Tibial artery (tissue), 4 donors: ENCODE measurements at regions not wholly inside any gene's neighbourhood (a gene's known extent, or its start where the extent isn't known, plus 50 kb on each side); places are given as distances from the start of the nearest gene placed in this dataset.

Source experiments
- DNase-seq, 2 donors: peaks; one replicate each; pipeline ENCODE4 v3.0.0-alpha.2; 2019
- H3K27ac ChIP-seq, 2 donors: fragments of 200-600 bp; sonication (generic) in 1 of 2; 1 replicate in 1 of 2; 2 replicates in 1 of 2; pipeline ENCODE4 v1.5.1; 2018 to 2019; ENCODE audit warnings: mild to moderate bottlenecking in 1 of 2
- H3K27me3 ChIP-seq, 2 donors: fragments of 200-600 bp; sonication (generic) in 1 of 2; one replicate each; pipeline versions ENCODE4 v1.5.1 to v1.6.0; 2016 to 2019
- H3K36me3 ChIP-seq, 3 donors: fragments of 200-600 bp; sonication (generic) in 2 of 3; one replicate each; pipeline ENCODE4 v1.5.1; 2016 to 2019; ENCODE audit warnings: mild to moderate bottlenecking in 2 of 3
- H3K4me1 ChIP-seq, 4 donors: fragments of 200-600 bp; sonication (generic) in 2 of 4; 1 replicate in 3 of 4; 2 replicates in 1 of 4; pipeline ENCODE4 v1.5.1; 2016 to 2019
- H3K4me3 ChIP-seq, 2 donors: fragments of 200-600 bp; sonication (generic) in 1 of 2; 1 replicate in 1 of 2; 2 replicates in 1 of 2; pipeline ENCODE4 v1.5.1; 2018 to 2019; ENCODE audit warnings: mild to moderate bottlenecking in 2 of 2
- H3K9me3 ChIP-seq, 3 donors: fragments of 200-600 bp; sonication (generic) in 1 of 3; one replicate each; pipeline ENCODE4 v1.5.1; 2016 to 2019
- intact Hi-C: fragments of 100-400 bp; cut with DNase I; formaldehyde crosslinking; loops from one replicate; pipeline ENCODE4 v1.15.0; 2023; ENCODE audit warnings: low total_unique reads
- TF ChIP-seq, protein P1 (sequence below), 2 experiments: fragments of 200-600 bp in 1 of 2; fragments of 450-650 bp in 1 of 2; IDR thresholded peaks; one replicate each; pipeline ENCODE4 v1.5.1; 2017 to 2019; ENCODE audit warnings: antibody characterized with exemption in 2 of 2, mild to moderate bottlenecking in 1 of 2, moderate library complexity in 1 of 2

DNA sequence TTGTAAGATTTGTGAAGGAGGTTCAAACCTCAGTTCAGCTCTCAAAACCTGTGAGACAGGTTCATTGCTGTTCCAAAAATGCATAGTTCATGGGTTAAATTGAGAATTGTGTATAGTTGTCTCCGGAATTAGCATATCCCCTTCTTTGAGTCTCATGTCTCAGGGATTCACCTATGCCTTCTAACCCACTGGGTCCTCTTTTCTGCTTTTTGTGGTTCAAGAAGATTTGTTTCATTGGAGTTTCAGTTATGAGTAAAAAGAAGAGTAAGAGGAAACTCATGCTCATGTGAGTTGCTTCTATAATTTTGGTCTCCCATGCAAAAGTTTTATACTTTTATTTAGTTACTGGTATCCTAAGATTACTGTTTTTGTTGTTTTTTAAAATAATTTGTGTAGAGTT lies 1219.8 kb upstream of the ZEB2 start:
- TF ChIP-seq, protein P1, sequence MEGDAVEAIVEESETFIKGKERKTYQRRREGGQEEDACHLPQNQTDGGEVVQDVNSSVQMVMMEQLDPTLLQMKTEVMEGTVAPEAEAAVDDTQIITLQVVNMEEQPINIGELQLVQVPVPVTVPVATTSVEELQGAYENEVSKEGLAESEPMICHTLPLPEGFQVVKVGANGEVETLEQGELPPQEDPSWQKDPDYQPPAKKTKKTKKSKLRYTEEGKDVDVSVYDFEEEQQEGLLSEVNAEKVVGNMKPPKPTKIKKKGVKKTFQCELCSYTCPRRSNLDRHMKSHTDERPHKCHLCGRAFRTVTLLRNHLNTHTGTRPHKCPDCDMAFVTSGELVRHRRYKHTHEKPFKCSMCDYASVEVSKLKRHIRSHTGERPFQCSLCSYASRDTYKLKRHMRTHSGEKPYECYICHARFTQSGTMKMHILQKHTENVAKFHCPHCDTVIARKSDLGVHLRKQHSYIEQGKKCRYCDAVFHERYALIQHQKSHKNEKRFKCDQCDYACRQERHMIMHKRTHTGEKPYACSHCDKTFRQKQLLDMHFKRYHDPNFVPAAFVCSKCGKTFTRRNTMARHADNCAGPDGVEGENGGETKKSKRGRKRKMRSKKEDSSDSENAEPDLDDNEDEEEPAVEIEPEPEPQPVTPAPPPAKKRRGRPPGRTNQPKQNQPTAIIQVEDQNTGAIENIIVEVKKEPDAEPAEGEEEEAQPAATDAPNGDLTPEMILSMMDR (IDR thresholded peaks at IDR 0.05), result no peak
- no peak for DNase-seq
- H3K4me1 ChIP-seq, result no peaks in the 10 kb centered on the region
- intact Hi-C loops, result no loop called here
- H3K27me3 ChIP-seq, result no peaks in the 10 kb centered on the region
- no peak overlapping the region for H3K4me3 ChIP-seq
- no peaks in the 10 kb centered on the region for H3K9me3 ChIP-seq
- no peaks in the 10 kb centered on the region for H3K36me3 ChIP-seq
- no peak overlapping the region for H3K27ac ChIP-seq

DNA sequence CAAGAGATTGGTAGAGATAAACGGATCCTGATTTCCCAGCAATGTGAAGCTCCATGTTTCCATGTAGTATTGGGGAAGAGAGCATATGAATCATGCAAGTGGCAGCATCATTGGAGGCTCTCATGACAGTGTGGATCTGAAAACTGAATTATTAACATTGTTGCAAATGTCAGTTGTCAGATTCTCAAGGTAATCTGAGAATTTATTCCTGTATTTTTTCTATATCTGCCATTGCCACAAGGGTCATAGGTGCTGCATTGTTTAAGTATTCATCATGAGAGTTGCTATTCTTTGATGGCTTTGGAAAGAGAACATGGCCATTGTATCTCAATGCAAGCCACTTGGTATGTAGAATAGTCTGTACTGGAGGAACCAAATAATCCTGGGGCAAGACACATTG lies 1217.0 kb upstream of the ZEB2 start:
- no peak overlapping the region for H3K27ac ChIP-seq
- no peak for DNase-seq
- H3K9me3 ChIP-seq, result no peaks in the 10 kb centered on the region
- no peaks in the 10 kb centered on the region for H3K27me3 ChIP-seq
- TF ChIP-seq, protein P1 (IDR thresholded peaks at IDR 0.05), result no peak
- H3K4me3 ChIP-seq, result no peak overlapping the region
- H3K36me3 ChIP-seq, result no peaks in the 10 kb centered on the region
- H3K4me1 ChIP-seq, result no peaks in the 10 kb centered on the region
- intact Hi-C loops, result no loop called here

DNA sequence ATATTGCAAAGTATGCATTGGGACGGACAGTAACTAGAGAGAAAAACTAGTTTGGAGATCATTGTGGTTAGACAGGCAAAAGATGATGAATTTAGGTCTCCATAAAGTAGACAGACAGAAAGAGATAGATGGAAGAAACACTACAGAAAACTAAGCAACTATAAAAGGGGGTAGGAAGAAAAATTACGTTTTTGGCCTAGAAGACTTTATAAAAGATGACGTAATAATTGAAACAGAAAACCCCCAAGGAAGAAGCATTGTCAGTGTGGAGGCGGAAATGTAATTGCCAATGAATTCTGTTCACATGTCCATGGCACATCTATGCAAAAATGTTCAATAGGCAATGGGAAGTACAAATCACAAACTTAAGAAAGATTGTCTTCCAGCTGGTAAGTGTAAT lies 1211.5 kb upstream of the ZEB2 start:
- TF ChIP-seq, protein P1 (IDR thresholded peaks at IDR 0.05), result no peak
- H3K27ac ChIP-seq, result no peak overlapping the region

DNA sequence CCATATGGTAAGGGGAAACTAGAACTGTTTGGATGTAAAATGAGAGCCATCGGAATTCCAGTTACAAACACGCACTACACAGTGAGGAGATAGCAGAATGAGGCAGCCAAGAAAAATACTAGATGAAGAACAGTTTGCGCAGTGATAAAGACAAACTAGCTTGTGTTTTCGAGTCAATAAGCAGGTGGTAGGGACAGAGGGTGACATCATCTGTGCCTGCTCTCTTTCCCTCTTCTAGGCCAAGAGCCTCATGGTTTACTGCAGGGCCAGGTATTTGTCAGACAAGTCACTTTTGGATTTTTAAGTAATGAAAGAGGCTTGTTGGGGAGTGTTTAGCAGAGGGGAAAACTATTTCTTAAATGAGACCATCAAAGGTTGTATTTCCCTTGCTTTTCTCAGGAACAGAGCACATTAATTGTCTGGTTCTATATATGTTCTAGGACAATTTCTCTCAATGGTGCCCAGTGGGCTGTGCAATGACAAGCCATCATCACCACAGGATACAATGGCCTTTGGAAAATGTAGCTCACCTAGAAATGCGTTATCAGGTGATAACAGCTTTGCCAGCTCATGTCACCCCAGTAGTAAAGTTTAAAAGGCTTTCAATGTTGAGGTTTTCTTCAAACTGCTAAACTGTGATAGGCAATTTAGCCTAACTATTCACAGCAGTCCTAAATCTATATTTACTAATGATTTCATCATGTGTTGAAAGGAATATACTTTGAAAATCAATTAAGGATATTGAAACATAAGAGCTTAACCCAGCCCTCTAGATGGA lies 1210.3 kb upstream of the ZEB2 start:
- no peaks in the 10 kb centered on the region for H3K4me1 ChIP-seq
- no peaks in the 10 kb centered on the region for H3K36me3 ChIP-seq
- H3K9me3 ChIP-seq, result no peaks in the 10 kb centered on the region
- intact Hi-C loops, result no loop called here
- H3K27ac ChIP-seq, result no peak overlapping the region
- H3K4me3 ChIP-seq, result no peak overlapping the region
- TF ChIP-seq, protein P1 (IDR thresholded peaks at IDR 0.05), result no peak
- no peak for DNase-seq
- H3K27me3 ChIP-seq, result no peaks in the 10 kb centered on the region

More for the DNA sequence above, 1211.5 kb upstream of the ZEB2 start:
- Histone ChIP-seq H3K9me3 (no peaks in the 10 kb centered on the region), H3K36me3 (no peaks in the 10 kb centered on the region), H3K27me3 (no peaks in the 10 kb centered on the region), H3K4me3 (no peak overlapping the region), H3K4me1 (no peaks in the 10 kb centered on the region)
- intact Hi-C loops, result no loop called here
- no peak for DNase-seq

DNA sequence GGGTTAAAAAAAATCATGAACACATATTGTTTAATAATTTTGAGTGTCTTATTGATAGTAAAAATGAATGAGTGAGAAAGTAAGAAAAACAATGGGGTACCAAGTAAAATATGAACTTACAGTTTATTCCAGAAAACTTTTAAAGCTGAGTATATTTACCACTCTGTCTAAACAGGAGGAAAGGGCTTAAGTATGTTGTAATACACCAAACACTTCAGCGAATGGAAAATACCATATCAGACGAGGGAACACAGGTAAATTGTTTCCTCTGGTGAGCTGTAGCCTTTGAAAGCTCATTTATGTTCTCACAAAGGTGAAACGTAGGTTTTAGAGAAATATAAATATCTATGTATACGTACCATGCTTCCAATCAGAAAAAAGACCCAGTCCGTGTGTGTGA lies 1209.6 kb upstream of the ZEB2 start:
- DNase-seq, result no peak
- no peak overlapping the region for H3K4me3 ChIP-seq
- TF ChIP-seq, protein P1 (IDR thresholded peaks at IDR 0.05), result no peak
- no peaks in the 10 kb centered on the region for H3K9me3 ChIP-seq
- H3K27ac ChIP-seq, result no peak overlapping the region
- H3K4me1 ChIP-seq, result no peaks in the 10 kb centered on the region
- H3K27me3 ChIP-seq, result no peaks in the 10 kb centered on the region
- intact Hi-C loops, result no loop called here
- H3K36me3 ChIP-seq, result no peaks in the 10 kb centered on the region
